Ishikawa (cell line): ENCODE measurements at regions not wholly inside any gene's neighbourhood (a gene's known extent, or its start where the extent isn't known, plus 50 kb on each side); places are given as distances from the start of the nearest gene placed in this dataset.

Experiments used
- CEBPB ChIP-seq: IDR thresholded peaks from 2 replicates; pipeline ENCODE4 v1.6.1; 2012
- CREB1 ChIP-seq: IDR thresholded peaks from 2 replicates; pipeline ENCODE4 v1.6.1; 2012; ENCODE audit warnings: low read depth
- EGR1 ChIP-seq: IDR thresholded peaks from 2 replicates; pipeline ENCODE4 v1.6.1; 2012
- EP300 ChIP-seq: IDR thresholded peaks from 2 replicates; pipeline ENCODE4 v1.6.1; 2012; ENCODE audit warnings: borderline replicate concordance
- FOXM1 ChIP-seq: IDR thresholded peaks from 2 replicates; pipeline ENCODE4 v1.6.1; 2012; ENCODE audit warnings: low read depth, borderline replicate concordance
- MAX ChIP-seq: IDR thresholded peaks from 2 replicates; pipeline ENCODE4 v1.6.1; 2012
- NFIC ChIP-seq: IDR thresholded peaks from 2 replicates; pipeline ENCODE4 v1.6.1; 2012
- RAD21 ChIP-seq: IDR thresholded peaks from 2 replicates; pipeline ENCODE4 v1.6.1; 2012; ENCODE audit warnings: low read depth
- TAF1 ChIP-seq: IDR thresholded peaks from 2 replicates; pipeline ENCODE4 v1.6.1; 2012; ENCODE audit warnings: low read depth, mild to moderate bottlenecking
- TCF12 ChIP-seq: IDR thresholded peaks from 2 replicates; pipeline ENCODE4 v1.6.1; 2012; ENCODE audit warnings: low read depth
- TEAD4 ChIP-seq: IDR thresholded peaks from 2 replicates; pipeline ENCODE4 v1.6.1; 2012
- USF1 ChIP-seq: IDR thresholded peaks from 2 replicates; pipeline ENCODE4 v1.6.1; 2012
- YY1 ChIP-seq: IDR thresholded peaks from 2 replicates; pipeline ENCODE4 v1.6.1; 2012; ENCODE audit warnings: low read depth
- ZBTB7A ChIP-seq: IDR thresholded peaks from 2 replicates; pipeline ENCODE4 v1.6.1; 2012; ENCODE audit warnings: low read depth
- TF ChIP-seq, protein P1 (sequence below): IDR thresholded peaks from 2 replicates; pipeline ENCODE4 v1.6.1; 2012; ENCODE audit warnings: low read depth, mild to moderate bottlenecking

DNA sequence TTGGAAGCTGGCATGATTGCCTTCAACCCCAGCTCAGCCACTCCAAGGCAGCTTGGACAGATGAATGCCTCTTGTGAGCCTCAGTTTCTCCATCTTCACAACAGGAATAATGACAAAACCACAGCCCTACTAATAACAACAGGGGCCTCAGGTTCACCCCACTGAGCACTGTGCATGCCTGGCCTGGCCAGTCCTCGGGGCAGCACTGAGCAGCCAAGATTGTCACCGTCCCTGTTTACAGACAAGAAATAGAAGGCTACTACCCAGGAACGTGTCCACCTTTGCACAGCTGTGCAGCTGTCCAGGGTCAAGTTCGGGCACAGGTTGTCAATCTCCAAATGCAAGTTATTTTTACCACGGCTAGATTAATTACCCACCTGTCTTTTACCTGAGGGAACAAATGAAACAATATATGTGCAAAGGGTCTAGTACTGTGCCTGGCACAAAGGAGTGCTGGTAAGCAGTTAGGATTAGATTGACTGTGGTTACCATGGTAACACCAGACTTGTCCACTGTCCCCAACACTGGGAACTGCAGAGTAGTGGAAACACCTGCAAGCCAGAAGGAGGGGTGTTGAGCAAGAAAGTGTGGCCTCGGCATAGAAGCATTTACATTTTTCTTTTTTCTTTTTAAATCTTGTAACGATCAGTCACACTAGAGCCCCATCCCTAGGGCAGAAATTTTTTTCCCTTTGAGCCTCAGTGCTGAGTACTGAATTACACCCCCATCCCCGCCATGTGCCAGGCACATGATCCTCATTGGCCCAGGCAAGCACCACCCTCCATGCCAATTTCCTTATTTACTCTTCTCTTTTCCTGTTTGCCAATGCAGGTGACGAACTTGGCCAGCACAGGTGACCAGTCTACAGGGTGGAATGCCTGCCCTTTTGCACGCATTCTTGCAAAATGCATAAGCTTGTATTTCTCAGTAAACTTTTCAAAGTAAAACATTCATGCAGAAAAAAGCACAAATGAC lies 66.3 kb upstream of the SLC6A6 start:
- TF ChIP-seq TCF12 (no peak), USF1 (0 out of 2 replicates have a peak, but pooled peaks have one; percentile 32), MAX (peak; percentile 67)

GRCh38 chr3:14336749-14337598 lies 65.4 kb upstream of the SLC6A6 start:
- no peak for TF ChIP-seq CREB1
- TF ChIP-seq CEBPB, result no peak
- no peak for TF ChIP-seq FOXM1
- no peak for TF ChIP-seq RAD21
- no peak for TF ChIP-seq TEAD4
- no peak for TF ChIP-seq NFIC
- no peak for TF ChIP-seq TCF12
- TF ChIP-seq EGR1, result no peak

GRCh38 chr3:14337828-14338227 lies 64.6 kb upstream of the SLC6A6 start:
- TF ChIP-seq YY1 (no peak), MAX (no peak), FOXM1 (no peak), CREB1 (no peak), ZBTB7A (no peak), TEAD4 (no peak), TAF1 (no peak), EP300 (no peak), CEBPB (no peak), USF1 (no peak), NFIC (no peak), EGR1 (no peak), RAD21 (no peak), TCF12 (no peak)
- TF ChIP-seq, protein P1, sequence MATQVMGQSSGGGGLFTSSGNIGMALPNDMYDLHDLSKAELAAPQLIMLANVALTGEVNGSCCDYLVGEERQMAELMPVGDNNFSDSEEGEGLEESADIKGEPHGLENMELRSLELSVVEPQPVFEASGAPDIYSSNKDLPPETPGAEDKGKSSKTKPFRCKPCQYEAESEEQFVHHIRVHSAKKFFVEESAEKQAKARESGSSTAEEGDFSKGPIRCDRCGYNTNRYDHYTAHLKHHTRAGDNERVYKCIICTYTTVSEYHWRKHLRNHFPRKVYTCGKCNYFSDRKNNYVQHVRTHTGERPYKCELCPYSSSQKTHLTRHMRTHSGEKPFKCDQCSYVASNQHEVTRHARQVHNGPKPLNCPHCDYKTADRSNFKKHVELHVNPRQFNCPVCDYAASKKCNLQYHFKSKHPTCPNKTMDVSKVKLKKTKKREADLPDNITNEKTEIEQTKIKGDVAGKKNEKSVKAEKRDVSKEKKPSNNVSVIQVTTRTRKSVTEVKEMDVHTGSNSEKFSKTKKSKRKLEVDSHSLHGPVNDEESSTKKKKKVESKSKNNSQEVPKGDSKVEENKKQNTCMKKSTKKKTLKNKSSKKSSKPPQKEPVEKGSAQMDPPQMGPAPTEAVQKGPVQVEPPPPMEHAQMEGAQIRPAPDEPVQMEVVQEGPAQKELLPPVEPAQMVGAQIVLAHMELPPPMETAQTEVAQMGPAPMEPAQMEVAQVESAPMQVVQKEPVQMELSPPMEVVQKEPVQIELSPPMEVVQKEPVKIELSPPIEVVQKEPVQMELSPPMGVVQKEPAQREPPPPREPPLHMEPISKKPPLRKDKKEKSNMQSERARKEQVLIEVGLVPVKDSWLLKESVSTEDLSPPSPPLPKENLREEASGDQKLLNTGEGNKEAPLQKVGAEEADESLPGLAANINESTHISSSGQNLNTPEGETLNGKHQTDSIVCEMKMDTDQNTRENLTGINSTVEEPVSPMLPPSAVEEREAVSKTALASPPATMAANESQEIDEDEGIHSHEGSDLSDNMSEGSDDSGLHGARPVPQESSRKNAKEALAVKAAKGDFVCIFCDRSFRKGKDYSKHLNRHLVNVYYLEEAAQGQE, result no peak

- no peak for TF ChIP-seq MAX
- TF ChIP-seq NFIC, result no peak
- TF ChIP-seq TEAD4, result no peak
- TF ChIP-seq EGR1, result no peak
- no peak for TF ChIP-seq USF1
- no peak for TF ChIP-seq CEBPB
- no peak for TF ChIP-seq TAF1
Observed at GRCh38 chr3:14338242-14338641, 64.2 kb upstream of the SLC6A6 start.

DNA sequence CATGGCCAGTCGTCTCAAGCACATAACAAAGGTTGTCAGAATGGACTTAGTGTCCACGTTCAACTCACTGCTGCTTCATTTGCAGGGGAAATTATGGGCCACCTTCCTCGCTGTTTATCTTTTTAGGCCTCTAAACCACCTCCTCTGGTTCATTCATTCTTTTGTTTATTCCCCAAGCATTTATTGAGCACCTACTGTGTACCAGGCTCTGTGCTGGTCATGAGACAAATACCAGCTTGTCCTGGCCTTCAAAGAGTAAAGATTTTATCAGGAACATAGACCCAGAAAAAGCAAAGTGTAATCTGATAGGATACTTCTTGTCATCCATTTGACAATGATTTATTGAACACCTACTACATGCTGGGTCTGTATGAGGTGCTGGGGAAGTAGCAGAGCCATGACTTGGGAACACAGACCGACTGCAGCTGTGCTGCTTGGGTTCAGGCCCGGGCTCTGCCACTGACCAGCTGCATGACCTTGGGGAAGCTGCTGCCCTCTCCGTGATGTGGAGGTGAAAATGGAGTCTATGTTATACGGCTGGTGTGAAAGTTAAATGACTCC lies 63.4 kb upstream of the SLC6A6 start:
- TF ChIP-seq FOXM1 (no peak), CEBPB (no peak), RAD21 (no peak), CREB1 (no peak), TAF1 (no peak), EGR1 (no peak), YY1 (no peak), NFIC (no peak), EP300 (no peak)
- TF ChIP-seq, protein P1, result no peak
